AG09319 (cell line): ENCODE measurements at regions not wholly inside any gene's neighbourhood (a gene's known extent, or its start where the extent isn't known, plus 50 kb on each side); places are given as distances from the start of the nearest gene placed in this dataset.

Experiments
- DNase-seq: peaks from one replicate; pipeline ENCODE4 v3.0.0-alpha.2; 2010; ENCODE audit warnings: low read depth; ENCODE audit errors: extremely low read depth
- TF ChIP-seq, protein P1 (sequence below): IDR thresholded peaks from 2 replicates; pipeline ENCODE4 v1.5.1; 2011; ENCODE audit warnings: low read depth, mild to moderate bottlenecking, inconsistent platforms, low read length, moderate library complexity

DNA sequence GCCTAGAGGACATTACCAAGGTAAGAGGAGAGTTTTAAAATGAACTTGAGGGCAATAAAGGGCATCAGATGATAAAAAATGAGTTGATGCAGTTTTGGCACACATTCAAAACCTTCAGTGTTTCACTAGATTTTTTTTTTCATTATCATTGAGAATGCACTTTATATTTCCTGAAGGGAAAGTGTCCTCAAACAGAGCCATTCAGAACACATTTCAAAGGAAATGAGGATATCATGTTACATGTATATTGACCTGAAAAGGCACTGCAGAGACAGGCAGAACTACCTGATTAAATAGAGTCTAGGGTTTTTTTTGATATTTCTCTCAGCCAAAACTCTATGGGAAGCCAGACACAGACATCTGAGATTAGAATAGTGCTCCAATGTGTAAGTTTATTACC lies 454.0 kb downstream of the NEBL start:
- DNase-seq = no peak
- TF ChIP-seq, protein P1, sequence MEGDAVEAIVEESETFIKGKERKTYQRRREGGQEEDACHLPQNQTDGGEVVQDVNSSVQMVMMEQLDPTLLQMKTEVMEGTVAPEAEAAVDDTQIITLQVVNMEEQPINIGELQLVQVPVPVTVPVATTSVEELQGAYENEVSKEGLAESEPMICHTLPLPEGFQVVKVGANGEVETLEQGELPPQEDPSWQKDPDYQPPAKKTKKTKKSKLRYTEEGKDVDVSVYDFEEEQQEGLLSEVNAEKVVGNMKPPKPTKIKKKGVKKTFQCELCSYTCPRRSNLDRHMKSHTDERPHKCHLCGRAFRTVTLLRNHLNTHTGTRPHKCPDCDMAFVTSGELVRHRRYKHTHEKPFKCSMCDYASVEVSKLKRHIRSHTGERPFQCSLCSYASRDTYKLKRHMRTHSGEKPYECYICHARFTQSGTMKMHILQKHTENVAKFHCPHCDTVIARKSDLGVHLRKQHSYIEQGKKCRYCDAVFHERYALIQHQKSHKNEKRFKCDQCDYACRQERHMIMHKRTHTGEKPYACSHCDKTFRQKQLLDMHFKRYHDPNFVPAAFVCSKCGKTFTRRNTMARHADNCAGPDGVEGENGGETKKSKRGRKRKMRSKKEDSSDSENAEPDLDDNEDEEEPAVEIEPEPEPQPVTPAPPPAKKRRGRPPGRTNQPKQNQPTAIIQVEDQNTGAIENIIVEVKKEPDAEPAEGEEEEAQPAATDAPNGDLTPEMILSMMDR = no peak

DNA sequence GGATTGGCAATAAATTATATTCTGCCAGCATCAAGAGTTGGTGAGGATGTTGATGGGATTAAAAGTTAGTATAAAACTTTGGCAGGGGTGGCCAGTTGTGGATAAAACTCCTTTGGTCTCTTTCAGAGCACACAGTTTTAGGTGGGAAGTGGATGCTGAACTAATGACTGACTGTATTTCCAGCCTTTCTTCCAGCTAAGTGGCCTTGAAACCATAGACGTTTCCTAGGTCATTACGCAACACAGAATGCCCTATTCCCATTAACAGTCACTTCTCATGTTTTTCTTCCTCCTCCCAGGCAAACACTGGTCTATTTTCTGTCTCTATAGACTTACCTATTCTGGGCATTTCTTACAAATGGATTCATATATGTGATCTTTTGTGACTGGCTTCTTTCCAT lies 467.4 kb downstream of the NEBL start:
- TF ChIP-seq, protein P1 = no peak
- no peak for DNase-seq

DNA sequence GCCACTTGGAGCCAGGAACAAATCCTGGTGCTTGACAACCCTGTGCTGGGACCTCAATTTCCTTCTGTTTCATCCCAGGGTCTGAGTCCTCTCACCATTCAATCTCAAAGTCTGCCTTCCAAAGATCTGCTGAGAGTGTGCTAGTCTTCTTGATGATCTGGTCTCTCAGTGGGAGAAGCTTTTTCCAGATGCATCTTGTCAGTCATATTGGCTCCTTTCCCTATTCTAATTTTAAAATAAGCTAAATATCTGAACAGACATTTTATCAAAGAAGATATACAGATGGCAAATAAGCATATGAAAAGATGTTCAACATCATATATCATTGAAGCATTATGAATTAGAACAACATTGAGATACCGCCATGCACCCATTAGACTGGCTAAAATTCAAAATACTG lies 469.3 kb downstream of the NEBL start:
- no peak for DNase-seq
- TF ChIP-seq, protein P1 = no peak

DNA sequence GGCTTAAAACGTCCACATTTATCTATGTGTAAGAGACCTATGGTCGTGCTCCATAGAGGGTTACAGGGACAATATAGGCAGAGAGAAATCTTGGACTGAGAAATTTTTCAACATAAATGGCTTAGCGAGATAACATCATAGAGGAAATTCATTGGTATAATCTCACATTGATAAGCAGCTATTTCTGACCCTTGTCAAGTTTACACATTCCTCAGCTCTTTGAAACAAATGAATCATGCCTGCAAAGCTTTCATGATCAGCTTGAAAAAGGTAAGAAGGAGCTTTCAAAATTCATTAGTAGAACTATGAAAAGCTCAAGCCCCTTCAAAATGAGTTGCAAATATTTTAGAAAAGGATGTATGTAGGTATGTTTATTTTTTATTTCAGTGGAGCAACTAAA lies 478.8 kb downstream of the NEBL start:
- TF ChIP-seq, protein P1 = no peak
- DNase-seq = no peak

DNA sequence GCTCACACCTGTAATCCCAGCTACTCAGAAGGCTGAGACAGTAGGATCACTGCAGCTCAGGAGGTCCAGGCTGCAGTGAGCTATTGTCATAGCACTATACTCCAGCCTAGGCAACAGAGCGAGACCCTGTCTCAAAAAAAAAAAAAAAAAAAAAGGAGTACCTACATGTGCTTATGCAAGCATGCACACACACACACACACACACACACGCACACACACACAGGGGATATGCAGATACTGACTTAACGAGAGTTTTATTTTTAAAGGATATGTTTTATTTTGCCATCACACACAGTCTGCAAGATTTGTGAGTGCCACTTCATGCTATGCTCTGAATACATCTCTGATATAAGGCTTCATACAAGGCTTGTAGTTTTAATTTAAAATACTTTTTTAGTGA lies 479.3 kb downstream of the NEBL start:
- TF ChIP-seq, protein P1 = no peak
- no peak for DNase-seq

DNA sequence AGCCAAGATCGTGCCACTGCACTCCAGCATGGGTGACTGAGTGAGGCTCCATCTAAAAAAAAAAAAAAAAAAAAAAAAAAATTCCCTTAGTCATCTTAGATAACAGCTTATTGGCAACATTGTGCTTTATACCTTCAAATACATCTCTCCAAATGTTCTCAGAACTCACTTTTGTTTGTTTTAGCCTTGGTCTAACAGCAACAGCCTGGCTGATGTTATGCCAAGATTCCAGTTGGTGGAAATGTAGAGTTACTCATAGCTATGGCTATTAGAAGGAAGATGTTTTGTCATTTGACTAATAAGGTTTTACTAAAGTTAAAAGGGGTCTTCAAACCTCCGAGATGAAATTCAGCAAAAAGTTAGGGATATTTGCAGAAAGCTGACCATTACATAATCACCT lies 481.4 kb downstream of the NEBL start:
- DNase-seq = no peak

DNA sequence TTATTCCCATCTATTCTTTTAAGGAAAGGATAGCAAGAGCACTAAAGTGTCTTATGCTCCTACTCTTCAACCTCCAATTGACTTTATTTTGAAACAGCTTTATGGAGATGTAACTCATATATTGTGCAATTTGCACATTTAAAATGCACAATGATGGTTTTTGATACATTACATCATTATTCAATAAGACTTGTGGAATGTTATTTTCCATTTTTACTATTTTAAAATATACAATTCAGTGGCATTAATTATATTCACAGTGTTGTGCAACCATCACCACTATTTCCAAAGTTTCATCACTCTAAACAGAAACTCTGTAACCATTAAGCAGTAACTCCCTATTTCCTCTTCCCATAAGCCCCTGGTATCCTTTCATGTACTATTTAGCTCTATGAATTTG lies 489.8 kb downstream of the NEBL start:
- DNase-seq = no peak
- TF ChIP-seq, protein P1 = no peak

More for the DNA sequence above, 481.4 kb downstream of the NEBL start:
- TF ChIP-seq, protein P1 = no peak
